ENCODE measurements at regions not wholly inside any gene's neighbourhood (a gene's known extent, or its start where the extent isn't known, plus 50 kb on each side); places are given as distances from the start of the nearest gene placed in this dataset.

DNA sequence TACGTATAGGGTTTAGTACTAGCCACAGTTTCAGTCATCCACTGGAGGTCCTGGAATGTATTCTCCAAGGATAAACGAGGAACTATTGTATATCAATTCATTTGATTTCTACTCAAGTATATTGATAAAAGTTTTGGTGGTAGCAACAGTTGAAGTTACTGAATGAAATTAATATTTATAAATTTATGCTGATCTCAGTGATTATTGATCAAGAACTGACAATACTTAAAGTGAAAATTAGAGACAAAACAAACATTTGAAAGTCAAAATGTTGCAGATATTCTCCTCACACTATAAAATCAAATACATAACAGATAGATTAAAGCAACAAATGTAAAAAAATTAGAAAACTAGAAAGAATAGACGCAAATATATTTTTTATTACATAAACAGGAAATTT, 150.9 kb upstream of the SLC35G4 start:
- no TSS peak for BruUV-seq (replicated peaks)
- no peak for TF ChIP-seq KMT2B (CRISPR knock-in tag; IDR thresholded peaks at IDR 0.05)
- TF ChIP-seq MAFK (conservative IDR thresholded peaks at IDR 0.05 in 1 of 2, IDR thresholded peaks at IDR 0.05 in 1 of 2; ENCODE audit: low read length in 2 of 2): peak; percentile 8 to 69; a peak in 2 of 4 replicates
- no peak for TF ChIP-seq GABPA (IDR thresholded peaks at IDR 0.05; ENCODE audit: low read depth, low read length)
- no peak for TF ChIP-seq GABPA (CRISPR knock-in tag; IDR thresholded peaks at IDR 0.05; ENCODE audit: low read depth)
- no peak for TF ChIP-seq MEF2D (CRISPR knock-in tag; IDR thresholded peaks at IDR 0.05)
- TF ChIP-seq MATR3 (CRISPR knock-in tag; IDR thresholded peaks at IDR 0.05): no peak
- TF ChIP-seq MAFF (IDR thresholded peaks at IDR 0.05; ENCODE audit: low read depth, low read length): peak; percentile 23; the same call in 1 of the 2 replicates
- no peak for TF ChIP-seq ZNF780A (CRISPR knock-in tag; IDR thresholded peaks at IDR 0.05)
- TF ChIP-seq SCMH1 (CRISPR knock-in tag; IDR thresholded peaks at IDR 0.05; ENCODE audit: borderline replicate concordance): no peak
- TF ChIP-seq NFRKB (IDR thresholded peaks at IDR 0.05): no peak
- no peak for TF ChIP-seq ZNF335 (CRISPR knock-in tag; IDR thresholded peaks at IDR 0.05)
- TF ChIP-seq ZNF547 (CRISPR knock-in tag; IDR thresholded peaks at IDR 0.05): no peak
- TF ChIP-seq SUZ12 (IDR thresholded peaks at IDR 0.05; ENCODE audit: low read depth, low read length): no peak
- no peak for TF ChIP-seq SSRP1 (CRISPR knock-in tag; IDR thresholded peaks at IDR 0.05)
- intact Hi-C loops (cut with micrococcal nuclease; ENCODE audit: unreplicated experiment): no loop called here
- ChIA-PET CTCF (ENCODE audit: low intra/inter-chr PET ratio, low total read pairs) (no interaction called here), POLR2A (no interaction called here)
- in situ Hi-C loops (cut with HindIII; ENCODE audit: extremely low pct_ligation_motif_present, low pct_unique_long_range_greater_than_20kb): no loop called here
- no peaks in the 10 kb centered on the region for H3K79me2 ChIP-seq (ENCODE audit: insufficient read depth, low read length)
- no peak overlapping the region for H3K9ac ChIP-seq (ENCODE audit: insufficient read depth, low read depth, low read length)
- no peak overlapping the region for H3K4me3 ChIP-seq (replicated peaks in 1 of 3; ENCODE audit: insufficient read depth in 1 of 3, low read depth in 2 of 3, low read length in 3 of 3)
- H3K4me1 ChIP-seq (ENCODE audit: insufficient read depth, low read length): peaks cover 10% of the 10 kb centered on the region
- no peaks in the 10 kb centered on the region for H4K20me1 ChIP-seq (ENCODE audit: insufficient read depth, low read length)
- no peak overlapping the region for H3K27ac ChIP-seq (ENCODE audit: extremely low read length, insufficient read depth, low read length)
- no peaks in the 10 kb centered on the region for H3K9me3 ChIP-seq (ENCODE audit: low read length)
- WGBS (ENCODE audit: low lambda C conversion rate): 37% methylated on average over 3 of the region's 3 CpGs
- H3K4me2 ChIP-seq (ENCODE audit: low read depth, low read length): no peak overlapping the region
- no peaks in the 10 kb centered on the region for H3K27me3 ChIP-seq (ENCODE audit: control insufficient read depth in 1 of 2, insufficient read depth in 2 of 2, low read length in 2 of 2)
- no peak for ATAC-seq
- no peak for FAIRE-seq
- H3K36me3 ChIP-seq (replicated peaks in 1 of 2; ENCODE audit: control insufficient read depth in 1 of 2, insufficient read depth in 2 of 2, low read length in 2 of 2): no peaks in the 10 kb centered on the region
- no peak overlapping the region for H2AFZ ChIP-seq (ENCODE audit: low read length)
- no peak for DNase-seq (ENCODE audit: low spot score)
